Fibroblast of skin of right quadriceps (primary cell): ENCODE measurements at regions not wholly inside any gene's neighbourhood (a gene's known extent, or its start where the extent isn't known, plus 50 kb on each side); places are given as distances from the start of the nearest gene placed in this dataset.
A peak's percentile ranks its signal among the peaks of the same experiment; 100 is the strongest.
"Not testable (repeated sequence)": the region's sequence is repeated elsewhere in the genome, so short reads cannot be mapped to it uniquely, and the experiment has no call there.

ENCODE experiments used
- DNase-seq: peaks from one replicate; pipeline ENCODE4 v3.0.0-alpha.2; 2013

- no peak for DNase-seq
These were observed 422.6 kb upstream of the ARPP21 start for GRCh38 chr3:35216501-35217266.

- DNase-seq = no peak
These were observed 415.5 kb upstream of the ARPP21 start for GRCh38 chr3:35223632-35224394.

GRCh38 chr3:35224565-35225295 lies 414.6 kb upstream of the ARPP21 start:
- no peak for DNase-seq

GRCh38 chr3:35241236-35241635 lies 398.1 kb upstream of the ARPP21 start:
- DNase-seq = no peak

- no peak for DNase-seq
These were observed 384.4 kb upstream of the ARPP21 start for GRCh38 chr3:35254917-35255316.

GRCh38 chr3:35257641-35258040 lies 381.7 kb upstream of the ARPP21 start:
- DNase-seq = no peak

- no peak for DNase-seq
These were observed 376.9 kb upstream of the ARPP21 start for GRCh38 chr3:35262406-35262805.

GRCh38 chr3:35263477-35263876 lies 375.8 kb upstream of the ARPP21 start:
- no peak for DNase-seq

- DNase-seq = not testable (repeated sequence)
These were observed 373.3 kb upstream of the ARPP21 start for GRCh38 chr3:35266065-35266464.

GRCh38 chr3:35275768-35276167 lies 363.6 kb upstream of the ARPP21 start:
- DNase-seq = no peak

- no peak for DNase-seq
These were observed 362.8 kb upstream of the ARPP21 start for GRCh38 chr3:35276568-35276967.

GRCh38 chr3:35291471-35292236 lies 347.7 kb upstream of the ARPP21 start:
- no peak for DNase-seq

GRCh38 chr3:35292568-35292967 lies 346.8 kb upstream of the ARPP21 start:
- no peak for DNase-seq

- no peak for DNase-seq
These were observed 343.4 kb upstream of the ARPP21 start for GRCh38 chr3:35295906-35296305.

GRCh38 chr3:35296533-35296932 lies 342.8 kb upstream of the ARPP21 start:
- no peak for DNase-seq

- DNase-seq = not testable (repeated sequence)
These were observed 342.4 kb upstream of the ARPP21 start for GRCh38 chr3:35296944-35297343.

GRCh38 chr3:35305406-35305805 lies 333.9 kb upstream of the ARPP21 start:
- no peak for DNase-seq

- DNase-seq = no peak
These were observed 332.0 kb upstream of the ARPP21 start for GRCh38 chr3:35307296-35307695.

GRCh38 chr3:35316841-35317240 lies 322.5 kb upstream of the ARPP21 start:
- not testable (repeated sequence) for DNase-seq

- no peak for DNase-seq
These were observed 318.5 kb upstream of the ARPP21 start for GRCh38 chr3:35320646-35321407.

- peak; percentile 6 for DNase-seq
These were observed 317.3 kb upstream of the ARPP21 start for GRCh38 chr3:35322070-35322469.

GRCh38 chr3:35335703-35336102 lies 303.6 kb upstream of the ARPP21 start:
- DNase-seq = no peak
